Psoas muscle (tissue), 7 donors: ENCODE measurements at regions not wholly inside any gene's neighbourhood (a gene's known extent, or its start where the extent isn't known, plus 50 kb on each side); places are given as distances from the start of the nearest gene placed in this dataset.

Experiments
- ATAC-seq, 4 donors: fragments of 200-7000 bp; cut with Tn5 transposase; one replicate each; pipeline ENCODE4 v1.9.1; 2020; ENCODE audit warnings: moderate library complexity in 3 of 4, mild to moderate bottlenecking in 2 of 4
- DNase-seq, 2 donors: peaks; one replicate each; pipeline ENCODE4 v3.0.0-alpha.2; 2020
- H3K27ac ChIP-seq: fragments of 200-600 bp; one replicate; pipeline ENCODE4 v1.8.0; 2022
- H3K27me3 ChIP-seq, 3 donors: fragments of 200-600 bp in 1 of 3; one replicate each; pipeline versions ENCODE4 v1.6.1 to v1.8.0; 2013 to 2022; ENCODE audit warnings: low read length in 2 of 3, mild to moderate bottlenecking in 2 of 3, moderate library complexity in 1 of 3; ENCODE audit not compliant: insufficient read depth in 3 of 3
- H3K36me3 ChIP-seq, 2 donors: fragments of 200-600 bp in 1 of 2; one replicate each; pipeline versions ENCODE4 v1.6.1 to v1.8.0; 2013 to 2022; ENCODE audit warnings: low read depth in 1 of 2, mild to moderate bottlenecking in 1 of 2, moderate library complexity in 1 of 2; ENCODE audit not compliant: insufficient read depth in 1 of 2
- H3K4me1 ChIP-seq: fragments of 200-600 bp; one replicate; pipeline ENCODE4 v1.8.0; 2022
- H3K4me3 ChIP-seq: fragments of 200-600 bp; one replicate; pipeline ENCODE4 v1.8.0; 2022; ENCODE audit warnings: mild to moderate bottlenecking
- H3K9me3 ChIP-seq: fragments of 200-600 bp; one replicate; pipeline ENCODE4 v1.8.0; 2022
- WGBS, 3 donors: extraction: QIAGEN DNeasy Blood & Tissue Kit; methylation state at CpG; one replicate each; pipeline versions ENCODE4 v1.1.6 to v1.1.7; 2013; 5-methylcytosine and 5-hydroxymethylcytosine counted together
- intact Hi-C, 2 donors: fragments of 100-400 bp; cut with DNase I; formaldehyde crosslinking; loops; one replicate each; pipeline versions ENCODE4 v1.11.0 to v1.14.2; 2022
- TF ChIP-seq, protein P1 (sequence below): fragments of 200-600 bp; IDR thresholded peaks from one replicate; pipeline ENCODE4 v1.8.0; 2022; ENCODE audit warnings: antibody characterized with exemption
- donor health status: healthy with polysubstance abuse.
- donor health status: DM: no; HTN: no; CAD: no; lungs with moderate emphysema.
- donor health status: Bipolar disorder and iron deficiency.
- donor health status: healthy.
- donor health status: DM: yes; HTN: yes; CAD: no.
- donor health status: DM: no; HTN: no; CAD: no.
- donor health status: DM: yes; HTN: yes; CAD: no.

DNA sequence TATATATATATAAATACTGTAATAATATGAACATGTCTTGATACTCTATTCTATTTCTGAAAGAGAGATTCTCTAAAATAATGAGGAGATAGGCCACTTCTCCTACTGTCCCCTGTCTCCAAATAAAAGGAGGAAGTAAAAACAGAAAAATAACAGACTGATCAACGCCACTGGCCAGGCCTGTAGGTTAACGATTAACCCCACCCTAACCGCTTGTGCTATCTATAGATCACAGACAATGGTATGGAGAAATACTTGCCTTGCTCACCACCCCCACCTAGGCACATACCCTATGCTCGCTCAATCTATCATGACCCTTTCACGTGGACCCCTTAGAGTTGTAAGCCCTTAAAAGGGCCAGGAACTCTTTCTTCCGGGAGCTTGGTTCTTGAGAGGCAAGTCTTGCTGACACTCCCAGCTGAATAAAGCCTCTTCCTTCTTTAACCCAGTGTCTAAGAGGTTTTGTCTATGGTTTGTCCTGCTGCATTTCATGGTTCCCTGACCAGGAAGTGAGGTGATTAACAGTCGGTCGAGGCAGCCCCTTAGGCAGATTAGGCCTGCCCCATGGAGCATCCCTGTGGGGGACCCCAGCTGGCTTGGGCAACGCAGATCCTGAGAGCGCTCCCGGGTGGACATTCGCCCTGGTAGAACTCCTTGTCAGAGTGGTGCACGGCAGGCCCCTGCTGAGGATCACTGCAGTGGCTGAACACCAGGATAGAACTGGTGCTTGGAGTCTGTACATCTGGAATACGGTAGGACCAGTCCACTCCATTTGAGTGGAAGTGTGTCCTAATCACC is 521.8 kb upstream of the CNTN3 start:
- WGBS, 3 donors: 90% methylated on average over 14 of the region's 14 CpGs
- no peaks in the 10 kb centered on the region for H3K4me1 ChIP-seq
- H3K4me3 ChIP-seq: no peak overlapping the region
- intact Hi-C loops: no loop called here
- no peaks in the 10 kb centered on the region for H3K27me3 ChIP-seq
- TF ChIP-seq, protein P1, sequence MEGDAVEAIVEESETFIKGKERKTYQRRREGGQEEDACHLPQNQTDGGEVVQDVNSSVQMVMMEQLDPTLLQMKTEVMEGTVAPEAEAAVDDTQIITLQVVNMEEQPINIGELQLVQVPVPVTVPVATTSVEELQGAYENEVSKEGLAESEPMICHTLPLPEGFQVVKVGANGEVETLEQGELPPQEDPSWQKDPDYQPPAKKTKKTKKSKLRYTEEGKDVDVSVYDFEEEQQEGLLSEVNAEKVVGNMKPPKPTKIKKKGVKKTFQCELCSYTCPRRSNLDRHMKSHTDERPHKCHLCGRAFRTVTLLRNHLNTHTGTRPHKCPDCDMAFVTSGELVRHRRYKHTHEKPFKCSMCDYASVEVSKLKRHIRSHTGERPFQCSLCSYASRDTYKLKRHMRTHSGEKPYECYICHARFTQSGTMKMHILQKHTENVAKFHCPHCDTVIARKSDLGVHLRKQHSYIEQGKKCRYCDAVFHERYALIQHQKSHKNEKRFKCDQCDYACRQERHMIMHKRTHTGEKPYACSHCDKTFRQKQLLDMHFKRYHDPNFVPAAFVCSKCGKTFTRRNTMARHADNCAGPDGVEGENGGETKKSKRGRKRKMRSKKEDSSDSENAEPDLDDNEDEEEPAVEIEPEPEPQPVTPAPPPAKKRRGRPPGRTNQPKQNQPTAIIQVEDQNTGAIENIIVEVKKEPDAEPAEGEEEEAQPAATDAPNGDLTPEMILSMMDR: no peak
- H3K9me3 ChIP-seq: no peaks in the 10 kb centered on the region
- DNase-seq: no peak
- ATAC-seq: no peak
- no peak overlapping the region for H3K27ac ChIP-seq
- H3K36me3 ChIP-seq: no peaks in the 10 kb centered on the region

DNA sequence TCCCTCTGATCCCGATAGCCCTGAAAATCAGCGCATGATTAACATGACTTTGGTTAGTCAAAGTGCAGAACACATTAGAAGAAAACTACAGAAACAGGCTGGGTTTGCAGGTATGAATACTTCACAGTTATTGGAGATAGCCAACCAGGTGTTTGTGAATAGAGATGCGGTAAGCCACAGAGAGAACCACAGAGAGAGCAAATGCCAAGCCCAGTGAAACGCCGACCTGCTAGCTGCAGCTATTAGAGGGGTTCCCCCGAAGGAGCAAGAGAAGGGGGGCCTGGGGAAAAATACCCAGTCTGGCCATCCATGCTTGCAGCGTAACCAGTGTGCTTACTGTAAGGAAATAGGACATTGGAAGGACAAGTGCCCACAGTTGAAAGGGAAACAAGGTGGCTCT is 523.9 kb upstream of the CNTN3 start:
- TF ChIP-seq, protein P1: no peak
- DNase-seq (no peak), ATAC-seq (no peak)
- no peak overlapping the region for H3K4me3 ChIP-seq
- intact Hi-C loops: no loop called here
- H3K4me1 ChIP-seq: no peaks in the 10 kb centered on the region
- WGBS, 3 donors: 93 to 94% (median 94%) methylated on average over 7 of the region's 7 CpGs
- H3K27me3 ChIP-seq: no peaks in the 10 kb centered on the region
- H3K9me3 ChIP-seq: no peaks in the 10 kb centered on the region
- H3K36me3 ChIP-seq: no peaks in the 10 kb centered on the region
- H3K27ac ChIP-seq: no peak overlapping the region

DNA sequence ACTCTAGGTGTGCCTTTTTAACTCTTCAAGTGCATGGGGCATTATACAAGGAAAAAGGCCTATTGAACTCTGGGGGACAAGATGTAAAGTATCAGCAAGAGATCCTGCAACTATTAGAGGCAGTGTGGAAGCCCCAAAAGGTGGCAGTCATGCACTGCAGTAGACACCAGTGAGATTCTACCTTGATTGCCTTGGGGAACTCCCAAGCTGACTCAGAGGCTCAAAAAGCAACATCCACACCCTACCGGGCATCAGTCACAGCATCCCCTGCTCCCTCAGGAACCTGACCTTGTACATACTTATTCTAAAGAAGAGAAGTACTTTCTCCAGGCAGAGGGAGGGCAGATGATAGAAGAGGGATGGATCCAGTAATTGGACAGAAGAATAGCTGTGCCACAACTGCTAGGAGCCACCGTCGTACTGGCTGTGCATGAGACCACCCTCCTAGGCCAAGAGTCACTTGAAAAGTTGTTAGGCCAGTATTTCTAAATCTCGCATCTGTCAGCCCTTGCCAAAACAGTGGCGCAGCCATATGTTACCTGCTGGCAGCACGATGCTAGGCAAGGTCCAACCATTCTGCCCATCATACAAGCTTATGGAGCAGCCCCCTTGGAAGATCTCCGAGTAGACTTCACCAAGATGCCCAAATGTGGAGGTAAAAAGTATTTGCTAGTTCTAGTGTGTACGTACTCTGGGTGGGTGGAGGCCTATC is 523.1 kb upstream of the FRG2C start:
- WGBS, 3 donors: 88 to 92% (median 91%) methylated on average over 8 of the region's 8 CpGs
- no peak for ATAC-seq

DNA sequence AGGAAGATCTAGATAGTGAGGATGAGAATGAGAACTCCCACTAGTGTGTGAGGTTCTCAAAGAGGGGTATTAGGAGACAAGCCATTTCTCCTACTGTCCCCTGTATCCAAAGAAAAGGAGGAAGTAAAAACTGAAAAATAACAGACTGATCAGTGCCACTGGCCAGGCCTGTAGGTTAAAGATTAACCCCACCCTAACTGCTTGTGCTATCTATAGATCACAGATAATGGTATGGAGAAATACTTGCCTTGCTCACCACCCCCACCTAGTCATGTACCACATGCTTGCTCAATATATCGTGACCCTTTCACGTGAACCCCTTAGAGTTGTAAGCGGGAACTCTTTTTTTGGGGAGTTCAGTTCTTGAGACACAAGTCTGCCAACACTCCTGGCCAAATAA is 519.7 kb upstream of the FRG2C start:
- Histone ChIP-seq H3K9me3 (no peaks in the 10 kb centered on the region), H3K4me1 (no peaks in the 10 kb centered on the region), H3K27me3 (no peaks in the 10 kb centered on the region), H3K36me3 (no peaks in the 10 kb centered on the region), H3K27ac (no peak overlapping the region), H3K4me3 (no peak overlapping the region)
- 92 to 96% (median 95%) methylated on average over 3 of the region's 3 CpGs for WGBS, 3 donors
- no peak for ATAC-seq
- DNase-seq: no peak
- TF ChIP-seq, protein P1: no peak
- intact Hi-C loops: no loop called here

More for the DNA sequence above, 523.1 kb upstream of the FRG2C start:
- TF ChIP-seq, protein P1: no peak
- Histone ChIP-seq H3K4me1 (no peaks in the 10 kb centered on the region), H3K27me3 (no peaks in the 10 kb centered on the region), H3K9me3 (no peaks in the 10 kb centered on the region), H3K27ac (no peak overlapping the region), H3K36me3 (no peaks in the 10 kb centered on the region), H3K4me3 (no peak overlapping the region)
- DNase-seq: no peak
- intact Hi-C loops: no loop called here
